HFFc6 (cell line): ENCODE measurements at regions not wholly inside any gene's neighbourhood (a gene's known extent, or its start where the extent isn't known, plus 50 kb on each side); places are given as distances from the start of the nearest gene placed in this dataset.

ENCODE experiments used
- DNase-seq: peaks from one replicate; pipeline ENCODE4 v3.0.0-alpha.2; 2018
- H3K27ac Mint-ChIP-seq: 2 replicates; pipeline ENCODE4 v1.8.0; 2020; ENCODE audit warnings: mild to moderate bottlenecking, mixed read lengths
- H3K27me3 Mint-ChIP-seq: 2 replicates; pipeline ENCODE4 v1.8.0; 2021; ENCODE audit warnings: mild to moderate bottlenecking, moderate library complexity, mixed read lengths; ENCODE audit not compliant: insufficient read depth
- H3K36me3 Mint-ChIP-seq: 2 replicates; pipeline ENCODE4 v1.8.0; 2021; ENCODE audit warnings: low read depth, mixed read lengths
- H3K4me1 Mint-ChIP-seq: 2 replicates; pipeline ENCODE4 v1.8.0; 2020; ENCODE audit warnings: low read depth, mixed read lengths
- H3K4me3 Mint-ChIP-seq: 2 replicates; pipeline ENCODE4 v1.8.0; 2020; ENCODE audit warnings: mild to moderate bottlenecking, moderate library complexity, mixed read lengths
- H3K9me3 Mint-ChIP-seq: 2 replicates; pipeline ENCODE4 v1.8.0; 2020; ENCODE audit warnings: mild to moderate bottlenecking, mixed read lengths
- TF ChIP-seq, protein P1 (sequence below): fragments of 200-600 bp; sonication (generic); IDR thresholded peaks from 2 replicates; pipeline ENCODE4 v1.5.0; 2021; ENCODE audit warnings: antibody characterized with exemption, mild to moderate bottlenecking

DNA sequence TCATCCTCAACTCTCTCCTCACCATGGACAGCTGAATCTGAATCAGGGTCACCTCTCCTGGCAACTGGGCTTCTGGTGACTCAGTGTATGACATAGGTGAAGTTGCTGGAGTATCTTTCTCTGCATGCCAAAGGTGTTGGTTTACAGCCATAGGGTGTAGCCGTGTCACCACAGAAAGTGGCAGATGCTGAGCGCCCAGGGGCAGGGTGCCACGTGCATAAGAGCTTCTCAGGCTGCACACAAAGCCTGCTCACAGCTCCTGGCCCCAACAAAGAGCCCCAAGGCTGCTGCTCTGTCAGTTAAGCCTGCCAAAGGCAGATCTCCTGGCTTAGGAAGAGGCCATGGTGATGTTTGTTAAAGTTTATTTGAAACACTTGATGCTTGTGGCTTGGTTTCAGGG lies 297.7 kb upstream of the WWC1 start:
- H3K36me3 Mint-ChIP-seq, result no peaks in the 10 kb centered on the region
- H3K4me3 Mint-ChIP-seq, result no peak overlapping the region
- peaks cover 3% of the 10 kb centered on the region; the same call in 1 of the 2 replicates for H3K4me1 Mint-ChIP-seq
- peaks cover 9% of the 10 kb centered on the region for H3K27me3 Mint-ChIP-seq
- H3K9me3 Mint-ChIP-seq, result no peaks in the 10 kb centered on the region
- no peak overlapping the region for H3K27ac Mint-ChIP-seq
- TF ChIP-seq, protein P1, sequence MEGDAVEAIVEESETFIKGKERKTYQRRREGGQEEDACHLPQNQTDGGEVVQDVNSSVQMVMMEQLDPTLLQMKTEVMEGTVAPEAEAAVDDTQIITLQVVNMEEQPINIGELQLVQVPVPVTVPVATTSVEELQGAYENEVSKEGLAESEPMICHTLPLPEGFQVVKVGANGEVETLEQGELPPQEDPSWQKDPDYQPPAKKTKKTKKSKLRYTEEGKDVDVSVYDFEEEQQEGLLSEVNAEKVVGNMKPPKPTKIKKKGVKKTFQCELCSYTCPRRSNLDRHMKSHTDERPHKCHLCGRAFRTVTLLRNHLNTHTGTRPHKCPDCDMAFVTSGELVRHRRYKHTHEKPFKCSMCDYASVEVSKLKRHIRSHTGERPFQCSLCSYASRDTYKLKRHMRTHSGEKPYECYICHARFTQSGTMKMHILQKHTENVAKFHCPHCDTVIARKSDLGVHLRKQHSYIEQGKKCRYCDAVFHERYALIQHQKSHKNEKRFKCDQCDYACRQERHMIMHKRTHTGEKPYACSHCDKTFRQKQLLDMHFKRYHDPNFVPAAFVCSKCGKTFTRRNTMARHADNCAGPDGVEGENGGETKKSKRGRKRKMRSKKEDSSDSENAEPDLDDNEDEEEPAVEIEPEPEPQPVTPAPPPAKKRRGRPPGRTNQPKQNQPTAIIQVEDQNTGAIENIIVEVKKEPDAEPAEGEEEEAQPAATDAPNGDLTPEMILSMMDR, result no peak
- DNase-seq, result no peak

DNA sequence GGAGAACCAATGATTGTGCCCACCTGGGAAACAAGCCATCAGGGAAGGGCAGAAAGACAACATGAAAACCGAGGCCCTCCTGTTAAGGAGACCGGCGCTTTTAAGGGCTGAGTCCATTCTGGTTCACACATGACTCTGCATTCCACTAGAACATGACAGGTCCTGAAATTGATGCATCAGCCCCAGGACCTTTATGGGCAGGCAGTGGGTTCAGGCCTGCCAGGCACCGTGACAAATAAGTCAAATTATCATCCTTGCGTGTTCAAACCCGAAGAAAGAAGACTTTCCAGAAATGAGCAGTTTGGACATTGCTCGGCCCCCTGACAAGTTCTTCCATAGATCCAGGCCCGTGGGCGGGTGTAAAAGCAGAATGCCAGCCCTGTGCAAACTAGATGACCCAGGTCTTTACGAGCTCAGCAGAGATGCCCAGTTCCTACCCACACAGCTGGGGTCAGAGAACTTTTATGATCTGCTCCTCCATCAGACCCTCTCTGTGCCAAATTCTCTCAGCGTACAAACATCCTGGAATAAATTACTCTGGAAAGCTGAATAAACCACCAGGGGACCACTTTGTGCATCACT lies 295.5 kb upstream of the WWC1 start:
- Mint-ChIP-seq H3K4me3 (no peak overlapping the region), H3K36me3 (no peaks in the 10 kb centered on the region), H3K27ac (no peak overlapping the region), H3K9me3 (no peaks in the 10 kb centered on the region), H3K27me3 (peaks cover 10% of the 10 kb centered on the region), H3K4me1 (peaks cover 7% of the 10 kb centered on the region; the same call in 1 of the 2 replicates)
- TF ChIP-seq, protein P1, result no peak
- no peak for DNase-seq

DNA sequence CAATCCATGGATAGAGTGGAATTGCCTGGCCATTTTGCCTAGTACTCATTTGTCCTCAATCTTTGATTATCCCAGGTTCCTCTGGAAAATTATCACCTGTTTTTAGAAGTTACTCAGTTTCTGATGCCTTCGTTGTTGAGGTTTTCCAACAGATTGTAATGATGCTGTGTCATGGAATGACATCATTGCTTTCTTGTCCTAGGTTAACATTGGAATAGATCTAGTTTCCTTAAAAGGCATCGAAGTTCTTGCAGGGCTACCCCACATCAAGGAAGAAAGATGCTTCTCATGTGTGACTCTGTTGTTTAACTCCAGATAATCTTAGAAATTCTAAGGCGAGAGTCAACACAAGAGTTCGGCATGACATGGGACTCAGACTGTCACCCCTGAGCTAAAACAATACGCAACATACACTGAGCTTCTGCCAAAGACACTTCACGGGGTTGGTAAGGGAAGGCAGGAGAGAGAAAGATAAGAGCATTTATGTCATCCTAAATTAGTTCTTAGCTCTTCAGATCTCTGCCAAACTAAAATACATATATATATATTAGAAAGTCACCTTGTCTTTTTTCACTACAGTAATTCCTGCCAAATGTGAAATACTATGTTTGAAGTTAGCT lies 293.2 kb upstream of the WWC1 start:
- DNase-seq, result no peak
- Mint-ChIP-seq H3K9me3 (no peaks in the 10 kb centered on the region), H3K27me3 (peaks cover 7% of the 10 kb centered on the region), H3K27ac (no peak overlapping the region), H3K4me3 (no peak overlapping the region), H3K4me1 (peaks cover 7% of the 10 kb centered on the region; the same call in 1 of the 2 replicates), H3K36me3 (no peaks in the 10 kb centered on the region)
- TF ChIP-seq, protein P1, result no peak

DNA sequence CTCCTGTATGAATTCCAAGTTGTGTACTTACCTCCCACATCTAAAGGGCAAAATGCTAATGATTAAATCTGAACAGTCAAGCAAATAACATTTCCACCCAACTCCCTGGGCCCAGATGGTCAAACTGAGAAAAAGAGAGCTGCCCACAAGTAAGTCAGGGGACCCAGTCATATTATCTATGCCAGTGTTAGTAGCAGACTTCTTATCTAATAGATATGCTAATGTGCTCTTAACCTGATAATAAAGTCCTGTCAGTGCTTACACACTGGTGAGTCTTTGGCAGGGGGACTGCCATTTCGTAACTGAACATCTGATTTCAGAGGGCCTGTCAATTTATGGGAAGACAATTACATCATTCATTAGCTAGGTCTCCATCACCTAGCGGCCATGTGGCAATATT lies 292.3 kb upstream of the WWC1 start:
- Mint-ChIP-seq H3K36me3 (no peaks in the 10 kb centered on the region), H3K27ac (no peak overlapping the region), H3K27me3 (peaks cover 8% of the 10 kb centered on the region), H3K9me3 (no peaks in the 10 kb centered on the region), H3K4me1 (peaks cover 7% of the 10 kb centered on the region; the same call in 1 of the 2 replicates), H3K4me3 (no peak overlapping the region)
- no peak for DNase-seq
- TF ChIP-seq, protein P1, result no peak

DNA sequence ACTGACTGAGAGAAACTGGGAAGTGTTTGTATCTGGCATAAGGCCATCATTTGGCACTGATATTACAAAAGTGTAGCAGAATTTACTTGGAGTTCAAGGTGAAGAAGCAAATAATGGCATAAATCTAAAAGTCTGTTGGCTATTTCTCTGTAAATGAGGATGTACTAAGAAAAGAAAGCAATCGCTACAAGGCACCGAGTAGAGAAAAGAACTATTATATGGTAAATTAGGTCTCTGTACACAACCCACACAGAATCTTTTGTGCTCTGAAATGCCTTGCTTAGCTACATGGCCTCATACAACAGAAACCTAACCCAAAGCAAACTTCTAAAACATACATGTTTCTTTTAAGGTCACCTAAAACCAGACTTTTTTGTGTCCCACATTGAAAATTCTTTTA lies 290.1 kb upstream of the WWC1 start:
- Mint-ChIP-seq H3K36me3 (no peaks in the 10 kb centered on the region), H3K4me3 (no peak overlapping the region), H3K27me3 (peaks cover 12% of the 10 kb centered on the region), H3K9me3 (no peaks in the 10 kb centered on the region), H3K27ac (no peak overlapping the region), H3K4me1 (peaks cover 7% of the 10 kb centered on the region; the same call in 1 of the 2 replicates)
- TF ChIP-seq, protein P1, result no peak
- no peak for DNase-seq
